ENCODE measurements at regions not wholly inside any gene's neighbourhood (a gene's known extent, or its start where the extent isn't known, plus 50 kb on each side); places are given as distances from the start of the nearest gene placed in this dataset.
"Not testable (repeated sequence)": the region's sequence is repeated elsewhere in the genome, so short reads cannot be mapped to it uniquely, and the experiment has no call there.

GRCh38 chr7:9718071-9718661, 1255.5 kb upstream of the PHF14 start:
- H3K4me3 ChIP-seq (ENCODE audit: low read depth, low read length): no peak overlapping the region
- no peaks in the 10 kb centered on the region for H3K36me3 ChIP-seq
- TF ChIP-seq CTCF (IDR thresholded peaks at IDR 0.05; ENCODE audit: low read depth, low read length): no peak
- no peak overlapping the region for H3K27ac ChIP-seq
- H3K27me3 ChIP-seq (ENCODE audit: insufficient read depth, low read depth, severe bottlenecking): no peaks in the 10 kb centered on the region
- H3K9me3 ChIP-seq (ENCODE audit: severe bottlenecking): peaks cover 2% of the 10 kb centered on the region
- no peak for DNase-seq

- Histone ChIP-seq H3K4me3 (ENCODE audit: low read depth, low read length) (no peak overlapping the region), H3K27ac (no peak overlapping the region), H3K27me3 (ENCODE audit: insufficient read depth, low read depth, severe bottlenecking) (no peaks in the 10 kb centered on the region), H3K9me3 (ENCODE audit: severe bottlenecking) (peaks cover 2% of the 10 kb centered on the region), H3K36me3 (no peaks in the 10 kb centered on the region)
- no peak for TF ChIP-seq CTCF (IDR thresholded peaks at IDR 0.05; ENCODE audit: low read depth, low read length)
- DNase-seq: no peak
Observed at GRCh38 chr7:9719303-9719702, 1254.4 kb upstream of the PHF14 start.

DNA sequence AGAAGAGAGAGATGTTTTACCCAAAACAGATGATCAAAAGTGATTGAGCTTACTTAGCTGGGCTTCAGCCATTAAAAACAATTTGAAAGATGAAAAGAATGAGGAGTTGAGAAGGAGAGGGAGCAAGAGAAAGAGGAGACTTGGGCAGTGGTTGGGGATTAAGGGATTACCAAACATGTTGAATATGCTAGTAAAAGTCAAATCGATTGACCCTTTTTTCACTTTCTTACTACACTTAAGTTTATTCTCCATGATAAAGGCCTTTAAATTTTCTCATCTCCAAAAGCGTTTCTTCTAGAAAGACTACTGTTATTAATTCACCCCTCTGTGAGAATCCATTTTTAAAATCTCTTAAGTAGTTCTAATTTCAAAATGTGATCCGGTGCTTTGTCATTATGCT, 1254.0 kb upstream of the PHF14 start:
- no peaks in the 10 kb centered on the region for H3K36me3 ChIP-seq
- no peak for TF ChIP-seq CTCF (IDR thresholded peaks at IDR 0.05; ENCODE audit: low read depth, low read length)
- H3K27ac ChIP-seq: no peak overlapping the region
- no peak for DNase-seq
- H3K27me3 ChIP-seq (ENCODE audit: insufficient read depth, low read depth, severe bottlenecking): no peaks in the 10 kb centered on the region
- H3K9me3 ChIP-seq (ENCODE audit: severe bottlenecking): peaks cover 2% of the 10 kb centered on the region
- H3K4me3 ChIP-seq (ENCODE audit: low read depth, low read length): no peak overlapping the region

GRCh38 chr7:9725940-9726663, 1247.6 kb upstream of the PHF14 start:
- H3K9me3 ChIP-seq (ENCODE audit: severe bottlenecking); H3K4me3 ChIP-seq (ENCODE audit: low read depth, low read length); DNase-seq; H3K27me3 ChIP-seq (ENCODE audit: insufficient read depth, low read depth, severe bottlenecking); H3K27ac ChIP-seq; H3K36me3 ChIP-seq: not testable (repeated sequence)

- H3K27me3 ChIP-seq (ENCODE audit: insufficient read depth, low read depth, severe bottlenecking); H3K4me3 ChIP-seq (ENCODE audit: low read depth, low read length); DNase-seq; H3K27ac ChIP-seq; H3K9me3 ChIP-seq (ENCODE audit: severe bottlenecking); H3K36me3 ChIP-seq: not testable (repeated sequence)
Observed at GRCh38 chr7:9726811-9727210, 1246.9 kb upstream of the PHF14 start.

GRCh38 chr7:9727467-9727869, 1246.2 kb upstream of the PHF14 start:
- not testable (repeated sequence) for H3K27ac ChIP-seq; H3K36me3 ChIP-seq; DNase-seq; H3K4me3 ChIP-seq (ENCODE audit: low read depth, low read length); H3K9me3 ChIP-seq (ENCODE audit: severe bottlenecking); H3K27me3 ChIP-seq (ENCODE audit: insufficient read depth, low read depth, severe bottlenecking)

DNA sequence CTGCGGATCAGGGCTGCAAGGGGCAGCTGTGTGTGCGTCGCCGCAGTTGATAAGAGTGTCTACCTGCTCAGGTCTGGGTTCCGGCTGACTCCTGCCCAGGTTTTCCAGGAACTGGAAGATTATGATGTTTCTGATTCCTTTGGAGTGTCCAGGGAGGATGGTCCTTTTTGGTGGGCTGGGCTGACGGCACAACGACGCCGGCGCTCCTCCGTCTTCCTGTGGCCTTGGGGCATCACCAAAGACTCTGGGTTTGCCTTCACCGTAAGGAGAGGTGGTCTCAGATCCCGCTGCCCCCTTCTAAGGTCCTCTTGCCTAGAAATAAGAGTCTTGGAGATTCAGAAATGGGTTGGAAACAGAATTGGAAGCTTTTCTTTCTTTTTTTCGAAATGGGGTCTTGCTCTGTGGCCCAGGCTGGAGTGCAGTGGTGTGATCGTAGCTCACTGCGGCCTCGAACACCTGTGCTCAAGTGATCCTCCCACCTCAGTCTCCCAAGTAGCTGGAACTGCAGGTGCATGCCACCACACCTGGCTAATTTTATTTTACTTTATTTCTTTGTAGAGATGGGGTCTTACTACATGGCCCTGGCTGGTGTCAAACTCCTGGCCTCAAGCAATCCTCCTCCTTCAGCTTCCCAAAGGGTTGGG, 1245.5 kb upstream of the PHF14 start:
- DNase-seq; H3K9me3 ChIP-seq (ENCODE audit: severe bottlenecking); H3K27me3 ChIP-seq (ENCODE audit: insufficient read depth, low read depth, severe bottlenecking): not testable (repeated sequence)

More for the DNA sequence above, 1245.5 kb upstream of the PHF14 start:
- H3K27ac ChIP-seq; H3K36me3 ChIP-seq; H3K4me3 ChIP-seq (ENCODE audit: low read depth, low read length): not testable (repeated sequence)
